H1 (cell line): ENCODE measurements at regions not wholly inside any gene's neighbourhood (a gene's known extent, or its start where the extent isn't known, plus 50 kb on each side); places are given as distances from the start of the nearest gene placed in this dataset.

Experiments
- CTCF ChIA-PET: fragments of 300-600 bp; sonication (Branson Sonifier 250); formaldehyde crosslinking; loops from one replicate; lab custom pipeline; 2021; ENCODE audit not compliant: partially characterized antibody; lab: Charles Lee
- POLR2A ChIA-PET: fragments of 300-600 bp; sonication (Branson Sonifier 250); formaldehyde crosslinking; loops from one replicate; lab custom pipeline; 2021; ENCODE audit warnings: inconsistent platforms; ENCODE audit not compliant: partially characterized antibody; lab: Charles Lee
- DNase-seq, 2 experiments: peaks; one replicate each; pipeline versions ENCODE4 v3.0.0 to v3.0.0-alpha.2; 2010 to 2022; ENCODE audit warnings: low spot score in 2 of 2, low read depth in 1 of 2, mixed read lengths in 1 of 2
- FAIRE-seq: peaks from 2 replicates; lab custom pipeline; 2011; peaks lifted over from hg19 to GRCh38; lab: Jason Lieb, UNC
- H2AFZ ChIP-seq: 2 replicates; pipeline ENCODE4 v1.8.1; 2012; ENCODE audit warnings: low read length, inconsistent platforms
- H2AK5ac ChIP-seq: 2 replicates; pipeline ENCODE4 v1.6.1; 2013; ENCODE audit warnings: low read depth, low read length
- H2BK120ac ChIP-seq: replicated peaks from 2 replicates; pipeline ENCODE3; 2013; ENCODE audit warnings: low read depth, low read length, inconsistent platforms
- H2BK12ac ChIP-seq: 2 replicates; pipeline ENCODE4 v1.6.1; 2013; ENCODE audit warnings: low read depth, low read length
- H2BK15ac ChIP-seq: 2 replicates; pipeline ENCODE4 v1.6.1; 2013; ENCODE audit warnings: low read length
- H2BK20ac ChIP-seq: 2 replicates; pipeline ENCODE4 v1.6.1; 2013; ENCODE audit warnings: low read length
- H2BK5ac ChIP-seq: 2 replicates; pipeline ENCODE4 v1.6.1; 2013; ENCODE audit warnings: low read depth, low read length
- H3K14ac ChIP-seq: 2 replicates; pipeline ENCODE4 v1.6.1; 2013; ENCODE audit warnings: inconsistent platforms; ENCODE audit not compliant: insufficient read length
- H3K18ac ChIP-seq: 2 replicates; pipeline ENCODE4 v1.6.1; 2013; ENCODE audit warnings: low read length; ENCODE audit errors: extremely low read depth
- H3K23ac ChIP-seq: 2 replicates; pipeline ENCODE4 v1.6.1; 2013; ENCODE audit warnings: inconsistent platforms; ENCODE audit not compliant: insufficient read length
- H3K23me2 ChIP-seq: 2 replicates; pipeline ENCODE4 v1.6.1; 2013; ENCODE audit warnings: low read depth, low read length
- H3K27ac ChIP-seq: 2 replicates; pipeline ENCODE4 v1.6.1; 2011; ENCODE audit warnings: low read depth, low read length, inconsistent platforms
- H3K27me3 ChIP-seq, 4 experiments: replicated peaks in 1 of 4; 1 replicate in 1 of 4; 2 replicates in 3 of 4; pipeline versions ENCODE4 v1.6.1 to v1.8.1; 2011 to 2013; ENCODE audit warnings: low read length in 3 of 4, mild to moderate bottlenecking in 3 of 4, inconsistent platforms in 2 of 4, mixed read lengths in 2 of 4, moderate library complexity in 1 of 4; ENCODE audit not compliant: control insufficient read depth in 3 of 4, insufficient read depth in 3 of 4; ENCODE audit errors: extremely low read depth in 1 of 4
- H3K36me3 ChIP-seq, 4 experiments: 2 replicates each; pipeline versions ENCODE4 v1.6.1 to v1.8.1; 2011 to 2013; ENCODE audit warnings: mild to moderate bottlenecking in 4 of 4, low read length in 3 of 4, moderate library complexity in 2 of 4, control low read depth in 1 of 4, inconsistent platforms in 1 of 4; ENCODE audit not compliant: insufficient read depth in 4 of 4, control insufficient read depth in 2 of 4
- H3K4ac ChIP-seq: replicated peaks from 2 replicates; pipeline ENCODE3; 2013; ENCODE audit warnings: low read length, low read depth, mixed read lengths, inconsistent platforms; ENCODE audit not compliant: insufficient read length
- H3K4me1 ChIP-seq, 4 experiments: replicated peaks in 1 of 4; 1 replicate in 1 of 4; 2 replicates in 3 of 4; pipeline versions ENCODE4 v1.6.1 to v1.8.1; 2011 to 2013; ENCODE audit warnings: low read length in 3 of 4, inconsistent platforms in 2 of 4, mixed read lengths in 1 of 4; ENCODE audit not compliant: insufficient read depth in 4 of 4, control insufficient read depth in 3 of 4
- H3K4me2 ChIP-seq, 2 experiments: 2 replicates each; pipeline versions ENCODE4 v1.6.1 to v1.8.1; 2011 to 2013; ENCODE audit warnings: low read depth in 2 of 2, low read length in 2 of 2, control low read depth in 1 of 2, inconsistent platforms in 1 of 2, mild to moderate bottlenecking in 1 of 2; ENCODE audit not compliant: insufficient read depth in 1 of 2
- H3K4me3 ChIP-seq, 4 experiments: fragments of 200-600, 300-600 bp in 1 of 4; sonication (generic), shearing (Covaris generic), sonication (Bioruptor Twin) in 1 of 4; 2 replicates each; pipeline versions ENCODE4 v1.5.1 to v1.8.1; 2011 to 2016; ENCODE audit warnings: low read length in 4 of 4, low read depth in 3 of 4, control low read depth in 2 of 4, inconsistent platforms in 2 of 4, mild to moderate bottlenecking in 2 of 4, mixed read lengths in 1 of 4, moderate library complexity in 1 of 4; ENCODE audit not compliant: insufficient read depth in 2 of 4; ENCODE audit errors: extremely low read depth in 1 of 4
- H3K56ac ChIP-seq: replicated peaks from 2 replicates; pipeline ENCODE3; 2013; ENCODE audit warnings: low read depth, mild to moderate bottlenecking, mixed read lengths, low read length, inconsistent platforms; ENCODE audit not compliant: insufficient read length
- H3K79me1 ChIP-seq: 2 replicates; pipeline ENCODE4 v1.6.1; 2013; ENCODE audit warnings: low read depth, low read length, control low read depth
- H3K79me2 ChIP-seq, 2 experiments: 2 replicates each; pipeline versions ENCODE4 v1.6.1 to v1.8.1; 2012 to 2013; ENCODE audit warnings: low read length in 2 of 2, mild to moderate bottlenecking in 2 of 2, inconsistent platforms in 1 of 2; ENCODE audit not compliant: insufficient read depth in 2 of 2, control insufficient read depth in 1 of 2
- H3K9ac ChIP-seq, 4 experiments: replicated peaks in 1 of 4; 1 replicate in 1 of 4; 2 replicates in 3 of 4; pipeline versions ENCODE4 v1.6.1 to v1.8.1; 2011 to 2013; ENCODE audit warnings: low read depth in 3 of 4, low read length in 3 of 4, control low read depth in 2 of 4, mild to moderate bottlenecking in 2 of 4, moderate library complexity in 2 of 4, inconsistent platforms in 1 of 4; ENCODE audit errors: extremely low read depth in 1 of 4
- H3K9me3 ChIP-seq, 2 experiments: 2 replicates each; pipeline versions ENCODE4 v1.6.1 to v1.8.1; 2012 to 2013; ENCODE audit warnings: mild to moderate bottlenecking in 2 of 2, moderate library complexity in 2 of 2, control low read depth in 1 of 2, inconsistent platforms in 1 of 2, low read depth in 1 of 2, low read length in 1 of 2, mixed read lengths in 1 of 2; ENCODE audit not compliant: insufficient read depth in 2 of 2
- H4K20me1 ChIP-seq, 2 experiments: replicated peaks in 1 of 2; 2 replicates each; pipeline versions ENCODE3 to v1.8.1; 2011 to 2013; ENCODE audit warnings: inconsistent platforms in 2 of 2, low read length in 2 of 2, mild to moderate bottlenecking in 1 of 2; ENCODE audit not compliant: insufficient read depth in 2 of 2, control insufficient read depth in 1 of 2
- H4K5ac ChIP-seq: 2 replicates; pipeline ENCODE4 v1.6.1; 2013; ENCODE audit warnings: low read length, low read depth, mixed read lengths, inconsistent platforms; ENCODE audit not compliant: insufficient read length
- H4K8ac ChIP-seq: 2 replicates; pipeline ENCODE4 v1.8.0; 2013; ENCODE audit warnings: mild to moderate bottlenecking, moderate library complexity, low read length, inconsistent platforms; ENCODE audit not compliant: insufficient read depth; ENCODE audit errors: extremely low read depth
- H4K91ac ChIP-seq: replicated peaks from 2 replicates; pipeline ENCODE3; 2013; ENCODE audit warnings: low read length, mixed read lengths, inconsistent platforms; ENCODE audit not compliant: insufficient read length
- CBX8 ChIP-seq: fragments of 300-800, 300-1000 bp; sonication (generic); IDR thresholded peaks from 2 replicates; pipeline ENCODE4 v1.7.1; 2016; ENCODE audit warnings: low read depth, low read length, borderline replicate concordance
- FOSL1 ChIP-seq: IDR thresholded peaks from 2 replicates; pipeline ENCODE4 v1.6.1; 2011; ENCODE audit warnings: mild to moderate bottlenecking, low read depth, low read length, moderate library complexity; ENCODE audit not compliant: insufficient read depth
- GABPA ChIP-seq: IDR thresholded peaks from 2 replicates; pipeline ENCODE4 v1.6.1; 2011; ENCODE audit warnings: mild to moderate bottlenecking, low read length, moderate library complexity, borderline replicate concordance; ENCODE audit not compliant: insufficient read depth
- RBBP5 ChIP-seq: IDR thresholded peaks from 2 replicates; pipeline ENCODE4 v1.7.1; 2012; ENCODE audit warnings: low read depth, mild to moderate bottlenecking, inconsistent platforms, low read length, moderate library complexity, borderline replicate concordance
- YY1 ChIP-seq: IDR thresholded peaks from 2 replicates; pipeline ENCODE4 v1.6.1; 2011; ENCODE audit warnings: low read depth, mild to moderate bottlenecking, low read length
- WGBS, 2 experiments: shearing (Covaris generic) in 1 of 2; methylation state at CpG; one replicate each; pipeline versions ENCODE4 v1.1.6 to v1.1.7; 2013 to 2015; ENCODE audit warnings: low lambda C conversion rate in 2 of 2, mixed read lengths in 2 of 2, inconsistent platforms in 1 of 2, low coverage in 1 of 2, missing lambda C conversion rate in 1 of 2; ENCODE audit not compliant: insufficient replicate concordance in 2 of 2, insufficient coverage in 1 of 2, insufficient read length in 1 of 2; ENCODE audit errors: extremely low coverage in 1 of 2, missing lambda C conversion rate in 1 of 2; 5-methylcytosine and 5-hydroxymethylcytosine counted together
- TF ChIP-seq, protein P1 (sequence below): IDR thresholded peaks from 2 replicates; pipeline ENCODE4 v1.6.1; 2011; ENCODE audit warnings: low read length, improper control_type of control experiment

GRCh38 chr15:98035577-98036010, 75.1 kb downstream of the ARRDC4 start:
- H3K4me1 ChIP-seq, result no peaks in the 10 kb centered on the region
- no peak overlapping the region for H3K14ac ChIP-seq
- no peak overlapping the region for H4K91ac ChIP-seq
- no peak overlapping the region for H2BK120ac ChIP-seq
- no peaks in the 10 kb centered on the region for H3K36me3 ChIP-seq
- H3K9ac ChIP-seq, result no peak overlapping the region
- H2AK5ac ChIP-seq, result no peak overlapping the region
- CTCF ChIA-PET, result interaction anchor here (1.2 to 2.1 kb wide), 2 partner anchors 127 to 143 kb away, joined by 4 to 5 read pairs; no protein-coding TSS in a partner anchor
- H3K9me3 ChIP-seq, result no peaks in the 10 kb centered on the region
- peak overlapping the region; percentile 88; the same call in 1 of the 2 replicates for H2AFZ ChIP-seq
- no peak overlapping the region for H3K27ac ChIP-seq
- H3K18ac ChIP-seq, result no peak overlapping the region
- no peaks in the 10 kb centered on the region for H3K23me2 ChIP-seq
- no peak overlapping the region for H2BK15ac ChIP-seq
- no peaks in the 10 kb centered on the region for H3K79me2 ChIP-seq
- FAIRE-seq, result no peak
- no peaks in the 10 kb centered on the region for H3K27me3 ChIP-seq
- H2BK20ac ChIP-seq, result no peak overlapping the region
- no peak overlapping the region for H3K4me3 ChIP-seq
- H3K79me1 ChIP-seq, result no peaks in the 10 kb centered on the region
- H3K4ac ChIP-seq, result no peak overlapping the region
- TF ChIP-seq, protein P1, sequence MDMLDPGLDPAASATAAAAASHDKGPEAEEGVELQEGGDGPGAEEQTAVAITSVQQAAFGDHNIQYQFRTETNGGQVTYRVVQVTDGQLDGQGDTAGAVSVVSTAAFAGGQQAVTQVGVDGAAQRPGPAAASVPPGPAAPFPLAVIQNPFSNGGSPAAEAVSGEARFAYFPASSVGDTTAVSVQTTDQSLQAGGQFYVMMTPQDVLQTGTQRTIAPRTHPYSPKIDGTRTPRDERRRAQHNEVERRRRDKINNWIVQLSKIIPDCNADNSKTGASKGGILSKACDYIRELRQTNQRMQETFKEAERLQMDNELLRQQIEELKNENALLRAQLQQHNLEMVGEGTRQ, result no peak
- TF ChIP-seq YY1 (no peak), GABPA (no peak), RBBP5 (no peak), CBX8 (no peak), FOSL1 (no peak)
- TF ChIP-seq, all 59 proteins: peak for 0
- no peak overlapping the region for H3K23ac ChIP-seq
- no peak overlapping the region for H2BK5ac ChIP-seq
- H2BK12ac ChIP-seq, result no peak overlapping the region
- H4K8ac ChIP-seq, result no peak overlapping the region
- 100% methylated on average over 2 of the region's 2 CpGs; no CpG with 5 or more reads in 1 of the 2 experiments for WGBS, 2 experiments
- no peak for DNase-seq
- no peak overlapping the region for H3K4me2 ChIP-seq
- POLR2A ChIA-PET, result no interaction called here
- no peak overlapping the region for H4K5ac ChIP-seq
- H3K56ac ChIP-seq, result no peak overlapping the region
- H4K20me1 ChIP-seq, result no peaks in the 10 kb centered on the region
